GM19239 (cell line): ENCODE measurements at regions not wholly inside any gene's neighbourhood (a gene's known extent, or its start where the extent isn't known, plus 50 kb on each side); places are given as distances from the start of the nearest gene placed in this dataset.

Experiments
- DNase-seq: peaks from one replicate; pipeline ENCODE4 v3.0.0; 2011; ENCODE audit warnings: low spot score; ENCODE audit not compliant: insufficient read length
- FAIRE-seq: peaks from 2 replicates; lab custom pipeline; 2011; peaks lifted over from hg19 to GRCh38; lab: Jason Lieb, UNC

DNA sequence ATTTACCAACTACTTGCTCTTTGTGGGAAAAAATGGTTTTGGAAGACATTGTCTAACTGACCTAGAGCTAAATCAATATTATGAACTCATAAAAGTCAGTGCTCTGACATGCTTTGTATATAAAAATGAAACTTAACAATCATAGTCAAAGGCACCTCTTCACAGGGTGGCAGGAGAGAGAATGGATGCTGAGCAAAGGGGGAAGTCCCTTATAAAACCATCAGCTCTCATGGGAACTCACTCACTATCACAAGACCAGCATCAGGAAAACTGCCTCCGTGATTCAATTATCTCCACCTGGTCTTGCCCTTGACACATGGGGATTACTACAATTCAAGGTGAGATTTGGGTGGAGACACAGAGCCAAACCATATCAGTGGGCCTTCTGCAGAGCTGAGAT is 417.6 kb upstream of the AUTS2 start:
- no peak for DNase-seq

DNA sequence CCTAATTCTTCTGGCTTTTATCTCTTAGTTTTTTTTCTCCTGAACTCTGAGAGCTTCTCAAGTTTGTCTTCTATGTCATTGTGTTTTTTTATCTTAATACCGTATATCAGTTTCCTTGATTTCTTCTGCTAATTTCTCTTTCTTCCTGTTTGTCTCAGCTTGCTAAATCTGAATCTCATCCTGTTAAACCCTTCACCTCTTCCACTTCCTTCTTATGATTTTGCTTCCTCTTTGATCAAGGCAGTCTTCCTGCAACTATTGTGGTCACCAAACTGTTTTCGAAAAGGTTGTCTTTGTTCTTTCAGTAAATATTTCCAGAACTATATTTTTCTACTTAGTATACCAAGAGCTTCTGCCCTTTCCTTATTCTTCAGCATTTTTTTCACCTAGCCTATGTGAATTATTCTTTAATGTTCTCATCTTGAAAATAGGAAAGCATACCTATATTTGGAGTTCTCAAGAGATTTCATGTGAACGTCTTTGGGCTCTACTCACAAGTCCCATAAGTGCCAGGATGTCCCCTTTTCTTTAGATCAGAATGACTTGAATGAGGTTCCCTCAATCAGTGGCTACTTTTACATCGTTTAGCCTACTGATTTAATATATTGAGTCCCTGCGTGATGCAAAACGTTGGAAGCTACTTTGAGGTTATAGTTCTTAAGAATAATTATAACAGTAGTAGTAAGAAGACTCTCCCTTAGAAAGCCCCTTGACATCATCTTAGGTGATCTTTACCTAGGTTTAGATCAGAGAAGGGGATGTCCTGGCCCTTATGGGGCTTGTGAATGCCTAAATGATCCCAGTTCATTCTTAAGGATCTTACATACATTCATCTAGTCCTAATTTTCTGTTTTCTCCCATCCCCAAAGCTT is 415.4 kb upstream of the AUTS2 start:
- DNase-seq, result no peak

More for the DNA sequence above, 417.6 kb upstream of the AUTS2 start:
- FAIRE-seq, result no peak

DNA sequence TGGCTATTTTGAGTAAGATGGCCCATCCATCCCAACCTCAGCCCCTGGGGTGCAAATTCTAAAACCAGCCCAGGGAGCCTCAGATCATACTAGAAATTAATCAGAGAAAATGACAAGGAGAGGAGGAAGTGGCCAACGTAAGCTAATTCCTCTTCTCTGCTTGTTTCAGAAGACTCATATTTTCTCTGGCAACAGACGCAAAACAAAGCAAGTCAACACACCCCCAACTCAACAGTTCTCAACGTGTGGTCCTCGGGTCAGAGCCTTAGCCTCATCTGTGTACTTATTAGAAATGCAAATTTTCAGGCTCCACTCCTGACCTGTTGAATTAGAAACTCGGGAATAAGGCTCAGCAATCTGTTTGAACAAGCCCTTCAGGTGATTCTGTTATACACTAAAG is 413.9 kb upstream of the AUTS2 start:
- no peak for FAIRE-seq
- DNase-seq, result no peak

More for the DNA sequence above, 415.4 kb upstream of the AUTS2 start:
- FAIRE-seq, result no peak

GRCh38 chr7:69185170-69185569 is 413.1 kb upstream of the AUTS2 start:
- no peak for FAIRE-seq
- no peak for DNase-seq

- no peak for DNase-seq
- no peak for FAIRE-seq
These were observed 411.3 kb upstream of the AUTS2 start for GRCh38 chr7:69186974-69187373.

DNA sequence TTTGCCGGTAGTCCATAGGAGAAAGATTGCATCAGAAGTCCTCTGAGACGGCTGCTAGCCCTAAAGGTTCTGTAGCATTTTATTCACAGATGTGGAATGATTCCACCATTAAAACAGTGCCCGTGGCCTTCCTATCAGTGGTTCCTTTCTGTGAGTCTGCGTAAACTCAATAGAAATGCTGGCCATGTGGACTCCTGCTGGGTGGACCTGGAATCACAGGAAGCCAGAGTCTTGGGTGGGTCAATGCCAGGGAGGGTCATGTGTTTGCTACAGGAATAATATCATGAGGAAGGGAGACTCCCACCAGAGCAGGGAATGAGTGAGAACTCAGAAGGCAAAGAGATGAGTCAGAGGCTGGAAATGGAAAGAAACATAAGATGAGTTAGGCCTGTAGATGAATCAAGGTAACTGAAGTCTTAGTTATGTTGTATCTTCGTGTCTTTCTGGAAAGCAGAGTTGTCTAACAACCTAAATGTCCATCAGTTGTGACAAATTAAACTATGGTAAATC is 410.4 kb upstream of the AUTS2 start:
- FAIRE-seq (no peak), DNase-seq (no peak)

- FAIRE-seq (no peak), DNase-seq (no peak)
These were observed 408.9 kb upstream of the AUTS2 start for GRCh38 chr7:69189406-69189805.

- no peak for FAIRE-seq
- no peak for DNase-seq
These were observed 408.2 kb upstream of the AUTS2 start for GRCh38 chr7:69190025-69190424.

DNA sequence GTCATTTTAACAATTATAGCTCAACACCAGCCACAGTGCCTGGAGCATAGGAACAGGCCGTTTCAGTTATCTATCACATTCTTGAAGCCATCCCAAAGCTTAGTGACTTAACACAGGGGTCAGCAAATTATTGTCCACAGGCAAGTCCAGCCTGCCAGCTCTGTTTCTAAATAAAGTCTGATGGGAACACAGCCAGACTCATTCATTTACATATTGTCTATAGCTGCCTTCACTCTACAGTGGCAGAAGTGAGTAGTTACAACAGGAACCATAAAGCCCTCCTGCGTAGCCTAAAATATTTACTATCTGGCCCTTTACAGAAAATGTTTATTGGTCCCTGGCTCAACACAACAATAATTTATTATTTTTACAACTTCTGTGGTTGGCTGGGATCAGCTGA is 407.5 kb upstream of the AUTS2 start:
- DNase-seq (no peak), FAIRE-seq (no peak)

DNA sequence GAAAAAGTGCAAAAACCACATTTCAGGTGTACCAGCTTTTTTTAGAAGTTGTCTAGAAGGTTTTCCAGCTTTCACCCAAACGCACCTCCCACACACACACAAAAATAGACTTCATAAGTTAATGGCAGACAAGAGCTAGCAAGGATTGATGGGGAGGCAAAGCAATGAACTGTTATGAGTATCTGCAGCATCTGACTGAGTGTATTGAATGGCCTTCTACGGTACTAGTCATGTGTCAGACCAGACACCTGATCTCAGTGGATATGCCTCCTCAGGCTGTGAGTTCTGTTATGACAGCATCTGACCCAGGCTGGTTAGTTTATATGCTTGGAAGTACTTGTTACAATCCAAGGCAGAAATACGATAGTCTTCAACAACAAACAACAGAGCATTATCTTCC is 406.1 kb upstream of the AUTS2 start:
- FAIRE-seq (peak; percentile 51), DNase-seq (no peak)

- no peak for DNase-seq
- FAIRE-seq, result no peak
These were observed 405.2 kb upstream of the AUTS2 start for GRCh38 chr7:69193061-69193460.

DNA sequence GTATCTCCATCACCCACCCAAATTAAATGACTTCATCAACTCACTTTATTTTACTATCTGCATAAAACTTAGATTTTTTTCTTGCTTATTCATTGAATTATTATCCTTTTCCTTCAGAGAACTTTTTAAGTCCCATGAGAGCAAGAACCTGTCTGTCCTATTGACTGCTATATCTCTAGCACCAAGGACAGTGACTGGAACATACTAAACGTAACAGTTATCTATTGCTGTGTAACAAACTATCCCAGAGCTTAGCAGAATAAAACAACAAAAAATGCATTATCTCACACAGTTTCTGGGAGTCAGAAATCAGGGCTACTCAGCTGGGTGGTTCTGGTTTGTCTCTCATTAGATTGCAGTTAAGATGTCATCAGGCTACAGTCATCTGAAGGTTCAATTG is 401.7 kb upstream of the AUTS2 start:
- no peak for FAIRE-seq
- no peak for DNase-seq

DNA sequence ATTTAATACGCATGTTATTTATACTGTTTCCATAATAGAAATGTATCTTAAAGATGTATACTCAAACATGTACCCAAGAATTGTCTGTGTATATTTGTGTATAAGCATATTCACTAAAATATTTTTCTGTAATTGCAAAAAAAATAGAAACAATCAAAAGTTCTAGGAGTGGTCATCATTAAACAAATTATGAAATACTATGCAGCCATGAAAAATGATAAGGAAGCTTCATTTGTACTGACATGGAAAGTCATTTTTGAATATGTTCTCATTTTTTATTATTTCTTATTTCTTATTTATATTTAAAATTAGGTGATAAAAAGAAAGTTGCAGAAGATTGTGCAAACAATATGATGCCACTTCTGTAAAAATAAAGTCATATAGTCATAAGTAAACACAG is 400.0 kb upstream of the AUTS2 start:
- FAIRE-seq, result no peak
- no peak for DNase-seq

- FAIRE-seq (no peak), DNase-seq (no peak)
These were observed 399.2 kb upstream of the AUTS2 start for GRCh38 chr7:69199041-69199440.

DNA sequence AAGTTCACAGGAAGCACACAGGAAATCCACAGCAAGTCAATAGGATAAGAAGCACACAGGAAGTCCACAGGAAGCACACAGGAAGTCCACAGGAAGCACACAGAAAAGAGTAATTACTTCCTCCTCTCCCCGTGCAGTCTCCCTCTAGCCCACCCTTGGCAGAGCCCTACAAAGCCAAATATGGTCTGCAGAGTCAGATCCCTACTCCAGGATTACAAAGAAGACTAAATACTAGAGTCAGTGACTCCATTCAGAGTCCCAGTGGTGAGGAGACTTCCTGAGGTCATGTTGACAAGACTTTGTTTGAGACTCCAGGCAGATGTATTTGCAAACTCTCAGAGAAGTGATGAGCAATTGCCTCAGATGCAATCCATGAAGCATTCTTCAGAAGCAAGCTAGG is 398.6 kb upstream of the AUTS2 start:
- no peak for DNase-seq

GRCh38 chr7:69203871-69204270 is 394.4 kb upstream of the AUTS2 start:
- DNase-seq (no peak), FAIRE-seq (no peak)

More for the DNA sequence above, 398.6 kb upstream of the AUTS2 start:
- no peak for FAIRE-seq

GRCh38 chr7:69204943-69205342 is 393.3 kb upstream of the AUTS2 start:
- FAIRE-seq (no peak), DNase-seq (no peak)

DNA sequence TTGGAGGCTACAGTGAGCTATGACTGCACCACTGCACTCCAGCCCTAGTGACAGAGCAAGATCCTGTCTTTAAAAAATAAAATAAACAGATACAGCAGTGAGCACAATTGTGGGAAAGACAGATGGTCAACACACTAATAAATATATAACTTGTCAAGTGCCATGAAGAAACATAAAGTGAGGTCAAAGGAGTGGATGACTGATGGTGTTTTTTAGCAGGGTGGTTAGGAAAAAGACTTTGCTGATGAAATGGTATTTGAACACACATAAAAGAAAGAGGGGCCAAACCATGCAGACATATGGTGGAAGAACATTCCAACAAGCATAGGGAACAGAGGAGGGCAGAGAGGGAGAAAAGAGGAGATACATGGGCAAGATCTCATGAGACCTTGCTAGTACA is 392.7 kb upstream of the AUTS2 start:
- FAIRE-seq, result no peak
- no peak for DNase-seq

DNA sequence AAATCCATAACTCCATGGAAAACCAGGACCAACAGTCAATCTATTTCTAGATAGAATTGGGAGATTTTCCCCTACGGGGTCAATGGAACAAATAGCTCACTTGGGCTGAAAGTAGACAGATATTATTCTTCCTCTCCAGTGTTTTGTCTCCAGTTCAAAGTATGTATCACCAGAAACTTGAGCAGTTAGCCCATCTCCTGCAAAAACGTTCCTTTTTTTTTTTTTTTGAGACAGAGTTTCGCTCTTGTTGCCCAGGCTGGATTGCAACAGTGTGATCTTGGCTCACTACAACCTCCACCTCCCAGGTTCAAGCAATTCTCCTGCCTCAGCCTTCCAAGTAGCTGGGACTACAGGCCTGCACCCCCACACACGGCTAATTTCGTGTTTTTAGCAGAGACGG is 390.0 kb upstream of the AUTS2 start:
- no peak for FAIRE-seq

GRCh38 chr7:69208848-69209247 is 389.4 kb upstream of the AUTS2 start:
- no peak for FAIRE-seq
- DNase-seq, result peak; percentile 18

More for the DNA sequence above, 390.0 kb upstream of the AUTS2 start:
- DNase-seq, result no peak

GRCh38 chr7:69211336-69211735 is 386.9 kb upstream of the AUTS2 start:
- no peak for FAIRE-seq
- no peak for DNase-seq

- no peak for FAIRE-seq
- DNase-seq, result no peak
These were observed 386.5 kb upstream of the AUTS2 start for GRCh38 chr7:69211739-69212138.
